Nephron progenitor cell (in vitro differentiated cells): ENCODE measurements at regions not wholly inside any gene's neighbourhood (a gene's known extent, or its start where the extent isn't known, plus 50 kb on each side); places are given as distances from the start of the nearest gene placed in this dataset.

ENCODE experiments used
- DNase-seq: peaks from one replicate; pipeline ENCODE4 v3.0.0; 2021
- H3K27ac Mint-ChIP-seq: 2 replicates; pipeline ENCODE4 v1.8.0; 2021; ENCODE audit warnings: mild to moderate bottlenecking, moderate library complexity, mixed read lengths
- H3K27me3 Mint-ChIP-seq: 2 replicates; pipeline ENCODE4 v1.8.0; 2021; ENCODE audit warnings: mild to moderate bottlenecking, low read depth, mixed read lengths; ENCODE audit not compliant: poor library complexity
- H3K36me3 Mint-ChIP-seq: 2 replicates; pipeline ENCODE4 v1.8.0; 2021; ENCODE audit warnings: low read depth, mixed read lengths
- H3K4me1 Mint-ChIP-seq: 2 replicates; pipeline ENCODE4 v1.8.0; 2021; ENCODE audit warnings: mixed read lengths
- H3K4me3 Mint-ChIP-seq: 2 replicates; pipeline ENCODE4 v1.8.0; 2021; ENCODE audit warnings: mild to moderate bottlenecking, moderate library complexity, mixed read lengths
- H3K9me3 Mint-ChIP-seq: 2 replicates; pipeline ENCODE4 v1.8.0; 2021; ENCODE audit warnings: mild to moderate bottlenecking, moderate library complexity, mixed read lengths
- TF ChIP-seq, protein P1 (sequence below): fragments of 200-600 bp; sonication (generic); IDR thresholded peaks from 2 replicates; pipeline ENCODE4 v1.5.0; 2021; ENCODE audit warnings: antibody characterized with exemption

GRCh38 chr1:96016219-96016618 is 705.4 kb upstream of the PTBP2 start:
- Mint-ChIP-seq H3K27me3 (no peaks in the 10 kb centered on the region), H3K9me3 (no peaks in the 10 kb centered on the region)

GRCh38 chr1:96020378-96020777 is 701.2 kb upstream of the PTBP2 start:
- Mint-ChIP-seq H3K27me3 (no peaks in the 10 kb centered on the region), H3K36me3 (no peaks in the 10 kb centered on the region), H3K27ac (no peak overlapping the region), H3K9me3 (no peaks in the 10 kb centered on the region), H3K4me3 (no peak overlapping the region), H3K4me1 (no peaks in the 10 kb centered on the region)
- DNase-seq: no peak
- TF ChIP-seq, protein P1, sequence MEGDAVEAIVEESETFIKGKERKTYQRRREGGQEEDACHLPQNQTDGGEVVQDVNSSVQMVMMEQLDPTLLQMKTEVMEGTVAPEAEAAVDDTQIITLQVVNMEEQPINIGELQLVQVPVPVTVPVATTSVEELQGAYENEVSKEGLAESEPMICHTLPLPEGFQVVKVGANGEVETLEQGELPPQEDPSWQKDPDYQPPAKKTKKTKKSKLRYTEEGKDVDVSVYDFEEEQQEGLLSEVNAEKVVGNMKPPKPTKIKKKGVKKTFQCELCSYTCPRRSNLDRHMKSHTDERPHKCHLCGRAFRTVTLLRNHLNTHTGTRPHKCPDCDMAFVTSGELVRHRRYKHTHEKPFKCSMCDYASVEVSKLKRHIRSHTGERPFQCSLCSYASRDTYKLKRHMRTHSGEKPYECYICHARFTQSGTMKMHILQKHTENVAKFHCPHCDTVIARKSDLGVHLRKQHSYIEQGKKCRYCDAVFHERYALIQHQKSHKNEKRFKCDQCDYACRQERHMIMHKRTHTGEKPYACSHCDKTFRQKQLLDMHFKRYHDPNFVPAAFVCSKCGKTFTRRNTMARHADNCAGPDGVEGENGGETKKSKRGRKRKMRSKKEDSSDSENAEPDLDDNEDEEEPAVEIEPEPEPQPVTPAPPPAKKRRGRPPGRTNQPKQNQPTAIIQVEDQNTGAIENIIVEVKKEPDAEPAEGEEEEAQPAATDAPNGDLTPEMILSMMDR: no peak

More at GRCh38 chr1:96016219-96016618, 705.4 kb upstream of the PTBP2 start:
- TF ChIP-seq, protein P1: no peak
- no peaks in the 10 kb centered on the region for H3K36me3 Mint-ChIP-seq
- no peak overlapping the region for H3K27ac Mint-ChIP-seq
- H3K4me1 Mint-ChIP-seq: no peaks in the 10 kb centered on the region
- H3K4me3 Mint-ChIP-seq: no peak overlapping the region
- no peak for DNase-seq

DNA sequence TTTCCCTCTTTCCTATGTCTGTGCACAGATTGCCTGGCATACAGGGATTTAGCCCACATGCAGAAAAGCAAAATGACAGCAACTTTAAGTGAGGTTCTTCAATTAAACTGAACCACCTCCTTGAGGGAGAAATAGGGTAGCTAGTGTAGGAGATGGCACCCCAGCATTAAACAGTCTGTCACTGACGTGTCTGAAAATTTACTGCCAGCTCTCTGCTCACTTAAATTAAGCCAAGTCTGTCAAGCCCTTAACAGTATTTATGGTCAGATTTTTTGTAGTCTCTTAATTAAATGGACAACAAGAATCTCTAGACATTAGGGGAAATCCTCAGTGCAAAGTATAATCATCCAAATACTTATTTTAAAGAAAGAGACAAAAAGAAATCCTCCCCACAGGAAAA is 696.5 kb upstream of the PTBP2 start:
- no peak for DNase-seq
- Mint-ChIP-seq H3K27me3 (no peaks in the 10 kb centered on the region), H3K36me3 (no peaks in the 10 kb centered on the region), H3K9me3 (peaks cover 14% of the 10 kb centered on the region), H3K4me1 (no peaks in the 10 kb centered on the region), H3K4me3 (no peak overlapping the region), H3K27ac (no peak overlapping the region)
- TF ChIP-seq, protein P1: no peak

- H3K9me3 Mint-ChIP-seq: peaks cover 14% of the 10 kb centered on the region
- DNase-seq: no peak
- H3K27me3 Mint-ChIP-seq: no peaks in the 10 kb centered on the region
- no peak overlapping the region for H3K27ac Mint-ChIP-seq
- TF ChIP-seq, protein P1: no peak
- no peak overlapping the region for H3K4me3 Mint-ChIP-seq
- H3K4me1 Mint-ChIP-seq: no peaks in the 10 kb centered on the region
- H3K36me3 Mint-ChIP-seq: no peaks in the 10 kb centered on the region
These were observed 693.5 kb upstream of the PTBP2 start for GRCh38 chr1:96028071-96028470.

- H3K27me3 Mint-ChIP-seq: no peaks in the 10 kb centered on the region
- no peaks in the 10 kb centered on the region for H3K36me3 Mint-ChIP-seq
- peaks cover 14% of the 10 kb centered on the region for H3K9me3 Mint-ChIP-seq
- H3K4me1 Mint-ChIP-seq: no peaks in the 10 kb centered on the region
- H3K27ac Mint-ChIP-seq: no peak overlapping the region
- TF ChIP-seq, protein P1: no peak
- DNase-seq: no peak
- no peak overlapping the region for H3K4me3 Mint-ChIP-seq
These were observed 691.3 kb upstream of the PTBP2 start for GRCh38 chr1:96030312-96030711.

- no peaks in the 10 kb centered on the region for H3K27me3 Mint-ChIP-seq
- DNase-seq: no peak
- H3K9me3 Mint-ChIP-seq: peaks cover 7% of the 10 kb centered on the region
- no peak overlapping the region for H3K4me3 Mint-ChIP-seq
- H3K36me3 Mint-ChIP-seq: no peaks in the 10 kb centered on the region
- H3K27ac Mint-ChIP-seq: no peak overlapping the region
- no peaks in the 10 kb centered on the region for H3K4me1 Mint-ChIP-seq
- TF ChIP-seq, protein P1: no peak
These were observed 687.6 kb upstream of the PTBP2 start for GRCh38 chr1:96034006-96034405.
